Right ventricle myocardium superior (tissue), 1 donor: ENCODE measurements at regions not wholly inside any gene's neighbourhood (a gene's known extent, or its start where the extent isn't known, plus 50 kb on each side); places are given as distances from the start of the nearest gene placed in this dataset.

Source experiments
- ATAC-seq: fragments of 200-7000 bp; cut with Tn5 transposase; one replicate; pipeline ENCODE4 v1.9.1; 2020; ENCODE audit warnings: mild to moderate bottlenecking; ENCODE audit not compliant: poor library complexity
- DNase-seq: peaks from one replicate; pipeline ENCODE4 v3.0.0-alpha.2; 2020
- intact Hi-C: fragments of 100-400 bp; cut with DNase I; formaldehyde crosslinking; loops from one replicate; pipeline ENCODE4 v1.11.2; 2022
- donor health status: DM: no; HTN: yes; CAD: no; lungs with severe emphysema.

DNA sequence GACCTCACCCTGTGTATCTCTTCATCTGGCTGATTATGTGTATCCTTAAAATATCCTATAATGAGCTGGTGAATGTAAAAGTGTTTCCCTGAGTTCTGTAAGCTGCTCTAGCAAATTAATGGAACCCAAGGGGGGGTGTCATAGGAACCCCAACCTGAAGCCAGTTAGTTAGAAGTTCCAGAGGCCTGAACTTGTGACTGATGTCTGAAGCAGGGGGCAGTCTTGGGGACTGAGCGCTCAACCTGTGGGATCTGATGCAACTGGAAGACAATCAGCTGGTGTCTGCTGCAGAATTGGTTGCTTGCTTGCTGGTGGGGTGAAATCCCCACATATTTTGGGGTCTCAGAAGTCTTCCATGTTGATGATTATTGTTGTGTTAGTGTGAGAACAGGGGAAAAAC is 75.7 kb upstream of the NKD1 start:
- no peak for ATAC-seq
- intact Hi-C loops = no loop called here
- DNase-seq = no peak

DNA sequence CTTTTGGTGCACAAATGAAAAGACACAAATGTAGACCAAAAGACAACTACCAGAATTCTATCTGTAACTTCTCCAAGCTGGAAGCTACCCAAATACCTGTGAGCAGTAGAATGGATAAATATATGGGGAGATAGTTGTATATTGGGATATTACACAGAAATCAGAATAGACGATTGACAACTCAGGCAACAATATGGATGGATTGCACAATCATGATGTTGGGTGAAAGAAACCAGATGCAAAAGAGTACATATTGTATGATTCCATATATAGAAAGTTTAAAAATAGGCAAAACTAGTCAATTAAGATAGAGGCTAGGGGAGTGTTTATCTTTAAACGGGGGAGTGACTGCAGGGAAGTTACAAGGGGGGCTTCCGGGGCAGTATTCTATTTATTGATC is 77.5 kb upstream of the NKD1 start:
- ATAC-seq (no peak), DNase-seq (no peak)
- intact Hi-C loops = no loop called here

DNA sequence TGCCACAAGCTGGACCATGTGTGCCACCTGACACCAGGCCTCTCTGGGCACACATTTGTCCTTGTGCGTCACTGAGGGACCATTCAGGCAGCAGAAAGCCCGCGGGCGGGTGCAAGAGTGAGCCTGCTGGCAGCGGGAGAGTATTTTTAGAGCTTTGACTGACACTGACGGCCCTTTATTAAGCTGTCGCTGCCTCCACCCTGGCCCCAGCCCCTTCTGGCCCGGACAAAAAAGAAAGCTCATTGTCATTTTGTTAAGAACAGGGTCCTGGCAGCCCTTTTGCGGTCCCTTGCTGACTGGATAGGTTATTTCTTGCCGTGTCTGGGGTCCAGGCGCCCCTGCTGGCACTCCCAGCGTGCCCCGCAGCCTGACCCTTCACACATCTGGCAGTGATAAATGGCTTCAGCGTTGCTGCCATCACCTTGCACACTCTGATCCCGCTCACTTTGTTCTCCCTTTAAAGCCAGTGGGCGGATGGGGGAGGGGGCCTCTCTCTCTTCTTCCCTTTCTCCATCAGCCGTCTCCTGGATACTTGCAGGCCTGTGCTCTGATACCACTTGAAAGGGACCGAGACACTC is 78.4 kb upstream of the NKD1 start:
- intact Hi-C loops = no loop called here

DNA sequence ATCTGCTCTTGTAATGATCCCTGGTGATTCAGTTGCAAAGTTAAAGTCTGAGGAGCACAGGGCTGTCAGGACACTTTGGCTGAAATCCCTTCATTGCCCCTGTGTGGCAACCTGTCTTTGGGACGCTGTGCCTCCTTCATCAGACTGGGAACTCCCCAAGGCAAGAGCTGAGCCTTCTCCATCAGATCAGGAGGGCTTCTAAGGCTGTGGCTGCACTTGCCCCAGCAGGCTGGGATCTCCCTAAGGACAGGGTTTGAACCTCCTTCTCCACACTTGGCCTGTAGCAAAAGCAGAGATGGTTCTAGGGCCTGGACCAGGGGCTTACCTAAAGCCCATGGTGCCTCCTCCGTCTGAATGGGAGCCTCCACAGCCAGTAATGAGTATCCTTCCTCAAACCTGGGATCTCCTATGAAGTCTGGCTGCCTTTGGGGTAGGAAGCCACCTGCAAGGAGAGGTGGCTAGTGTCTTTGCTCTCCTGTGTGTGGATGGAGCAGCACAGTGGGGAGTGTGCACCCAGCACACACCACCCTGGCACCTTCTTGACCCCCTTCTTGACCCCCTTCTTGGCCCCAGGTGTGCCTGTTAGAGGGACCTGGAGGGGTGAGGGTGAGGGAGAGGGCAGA is 79.0 kb upstream of the NKD1 start:
- DNase-seq (no peak), ATAC-seq (no peak)
- intact Hi-C loops = no loop called here

More for the DNA sequence above, 78.4 kb upstream of the NKD1 start:
- ATAC-seq (no peak), DNase-seq (no peak)

DNA sequence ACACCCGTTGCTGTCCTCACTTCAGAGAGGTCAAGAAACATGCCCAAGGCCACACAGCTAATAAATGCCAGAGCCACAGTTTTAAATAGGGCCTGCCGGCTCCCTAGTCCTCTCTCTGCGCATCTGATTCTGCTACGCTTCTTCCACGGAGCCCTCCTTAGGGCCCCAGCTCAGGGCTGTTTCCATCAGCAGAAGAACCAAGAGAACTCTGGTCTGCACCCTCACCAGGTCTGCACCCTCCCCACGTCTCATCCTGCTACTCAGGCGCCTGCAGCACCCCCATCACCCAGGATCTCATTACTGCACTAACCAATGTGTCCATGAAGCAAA is 79.5 kb upstream of the NKD1 start:
- ATAC-seq (no peak), DNase-seq (no peak)
- intact Hi-C loops = no loop called here

DNA sequence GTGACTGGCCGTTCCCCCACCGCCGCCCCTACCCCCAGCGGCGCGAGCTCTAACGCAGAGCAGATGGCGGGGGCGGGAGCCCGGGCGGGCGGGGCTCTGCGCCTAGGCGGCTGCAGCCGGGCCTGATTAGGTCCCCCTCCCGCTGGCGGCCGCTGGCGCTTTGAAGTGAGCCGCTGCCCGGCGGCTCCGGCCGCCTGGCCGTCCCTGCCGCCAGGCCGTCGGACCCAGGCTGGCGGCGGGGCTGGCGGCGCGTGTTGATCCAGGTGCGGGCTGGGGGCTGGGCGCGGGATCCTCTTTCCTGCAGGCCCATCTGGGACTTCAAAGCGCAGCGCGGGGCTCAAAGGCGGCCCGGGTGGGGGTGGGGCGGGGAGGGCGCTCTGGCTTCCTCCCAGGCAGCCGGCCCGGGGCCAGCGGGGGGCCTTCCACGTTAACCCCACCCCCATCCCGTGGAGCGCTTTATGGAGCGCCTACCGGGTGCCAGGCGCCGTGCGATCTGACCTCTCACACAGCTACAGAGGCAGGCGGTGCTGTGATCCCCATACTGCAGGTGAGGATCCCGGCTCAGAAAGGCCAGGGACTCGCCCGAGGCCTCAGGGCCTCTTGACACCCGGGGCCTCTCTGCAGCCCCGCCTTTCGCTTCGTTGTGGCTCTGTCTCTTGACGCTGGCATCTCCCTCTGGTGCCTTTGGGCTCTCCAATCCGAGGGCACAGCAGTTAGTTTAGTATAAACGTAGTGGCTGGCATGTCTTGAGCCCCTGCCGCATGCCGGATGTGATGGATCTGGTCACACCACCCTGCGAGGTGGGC is 80.0 kb upstream of the NKD1 start:
- no peak for DNase-seq
- ATAC-seq = no peak
- intact Hi-C loops = no loop called here

DNA sequence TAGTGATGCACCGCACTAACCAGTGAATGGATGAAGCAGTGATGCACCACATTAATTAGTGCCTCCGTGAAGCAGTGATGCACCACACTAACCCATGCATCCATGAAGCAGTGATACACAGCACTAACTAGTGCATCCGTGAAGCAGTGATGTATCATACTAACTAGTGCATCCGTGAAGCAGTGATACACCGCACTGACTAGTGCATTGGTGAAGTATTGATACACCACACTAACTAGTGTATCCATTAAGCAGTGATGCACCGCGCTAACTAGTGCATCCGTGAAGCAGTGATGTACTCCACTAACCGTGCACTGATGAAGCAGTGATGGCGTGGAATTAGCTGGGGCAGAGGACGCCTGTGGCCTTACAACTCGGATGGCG is 80.6 kb upstream of the NKD1 start:
- intact Hi-C loops = no loop called here
- no peak for DNase-seq
- no peak for ATAC-seq

DNA sequence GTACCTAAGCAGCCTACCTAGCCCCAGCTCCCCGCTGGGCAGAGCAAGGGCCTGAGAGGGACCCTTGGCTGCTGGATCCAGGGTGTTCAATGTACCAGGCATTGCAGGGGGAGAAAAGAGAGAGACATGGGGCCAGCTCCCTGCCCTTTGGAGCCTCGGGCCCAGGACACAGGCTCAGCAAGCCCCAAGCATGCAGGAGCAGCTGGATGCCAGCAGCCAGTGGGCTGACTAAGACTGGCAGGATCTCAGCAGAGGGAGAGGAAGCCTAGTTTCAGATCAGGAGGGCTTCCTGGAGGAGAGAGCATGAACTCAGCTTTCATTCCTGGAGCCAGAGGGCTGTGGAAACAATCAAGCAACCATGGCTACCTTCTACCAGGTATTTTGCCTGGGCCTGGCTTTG is 82.0 kb upstream of the NKD1 start:
- intact Hi-C loops = no loop called here
- ATAC-seq (no peak), DNase-seq (no peak)

DNA sequence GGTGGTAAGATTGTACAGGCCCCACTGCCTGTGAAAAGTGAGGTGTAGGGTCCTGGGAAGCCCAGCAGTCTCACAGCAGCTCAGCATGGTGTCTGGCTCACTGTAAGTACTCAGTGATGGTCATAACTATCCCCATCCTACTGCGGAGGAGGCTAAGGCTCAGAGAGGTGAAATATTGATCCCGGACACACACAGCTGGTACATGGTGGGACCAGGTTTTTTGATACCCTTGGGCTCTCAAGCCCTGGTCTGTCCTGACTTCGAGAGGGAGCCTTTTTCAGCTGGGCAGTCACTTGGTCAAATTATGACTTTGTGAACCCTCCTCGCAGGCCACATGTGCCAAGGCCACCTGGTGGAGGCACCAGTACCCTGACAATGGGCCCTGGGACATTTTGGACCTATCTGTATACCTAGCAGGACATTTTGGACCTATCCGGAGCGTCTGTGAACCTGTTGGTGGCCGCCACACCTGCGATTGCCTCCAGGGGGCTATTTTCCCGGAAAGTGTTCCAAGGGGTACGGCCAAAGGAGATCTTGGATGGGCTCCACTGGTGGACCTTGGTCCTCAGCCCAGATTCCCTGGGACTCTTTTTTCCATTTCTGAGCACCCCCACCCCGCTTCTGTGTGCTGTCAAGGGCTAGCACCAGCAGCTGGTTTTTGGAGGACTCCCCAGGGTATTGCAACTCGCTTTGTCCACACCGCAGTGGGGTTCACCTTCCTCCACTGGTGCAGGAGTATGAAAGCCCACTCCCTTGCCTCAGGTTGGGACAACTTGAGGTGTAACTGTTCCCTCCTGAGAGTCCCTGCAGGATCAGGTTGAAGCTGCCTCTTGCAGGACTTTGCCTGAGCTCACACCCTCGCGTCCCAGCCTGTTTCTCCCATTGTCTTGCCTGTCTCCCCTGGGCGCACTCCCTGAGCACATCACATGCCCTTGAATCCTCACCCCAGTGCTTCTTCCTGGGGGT is 83.6 kb upstream of the NKD1 start:
- DNase-seq = no peak
- intact Hi-C loops = no loop called here

DNA sequence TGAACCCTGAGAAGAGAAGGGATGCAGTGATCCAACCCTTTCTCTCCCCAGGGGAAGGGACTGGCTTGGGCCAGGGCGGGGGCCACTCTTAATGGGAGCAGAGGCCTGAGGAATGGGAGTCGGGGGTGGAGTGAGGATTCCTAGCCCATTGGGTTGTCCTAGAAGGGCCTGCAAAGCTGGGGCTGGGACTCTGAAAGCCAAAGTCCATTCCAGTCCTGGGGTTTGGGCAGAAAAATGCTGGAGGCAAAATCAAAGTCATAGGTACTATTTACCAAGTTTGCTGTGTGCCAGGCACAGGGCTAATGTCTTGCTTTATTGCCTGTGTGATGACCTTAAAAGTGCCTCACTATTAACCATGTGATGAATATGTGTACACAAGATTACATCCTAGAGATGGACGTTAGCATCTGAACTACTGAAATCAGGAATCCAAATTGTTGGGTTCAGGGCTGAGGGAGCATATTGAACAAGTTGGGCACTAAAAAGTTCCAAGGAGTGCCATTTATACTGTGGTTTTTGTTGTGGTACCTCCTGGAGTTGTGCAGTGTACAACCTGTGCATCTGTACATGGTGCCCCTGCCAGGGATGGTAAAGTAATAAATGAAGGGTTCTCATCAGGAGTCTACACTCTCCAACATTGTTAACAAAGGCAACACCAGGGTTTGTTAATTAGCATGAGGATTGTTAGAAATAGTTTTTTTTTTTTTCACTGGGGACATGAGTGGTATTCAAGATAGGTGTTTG is 84.4 kb upstream of the NKD1 start:
- DNase-seq (no peak), ATAC-seq (no peak)
- intact Hi-C loops = no loop called here

More for the DNA sequence above, 83.6 kb upstream of the NKD1 start:
- ATAC-seq = no peak

DNA sequence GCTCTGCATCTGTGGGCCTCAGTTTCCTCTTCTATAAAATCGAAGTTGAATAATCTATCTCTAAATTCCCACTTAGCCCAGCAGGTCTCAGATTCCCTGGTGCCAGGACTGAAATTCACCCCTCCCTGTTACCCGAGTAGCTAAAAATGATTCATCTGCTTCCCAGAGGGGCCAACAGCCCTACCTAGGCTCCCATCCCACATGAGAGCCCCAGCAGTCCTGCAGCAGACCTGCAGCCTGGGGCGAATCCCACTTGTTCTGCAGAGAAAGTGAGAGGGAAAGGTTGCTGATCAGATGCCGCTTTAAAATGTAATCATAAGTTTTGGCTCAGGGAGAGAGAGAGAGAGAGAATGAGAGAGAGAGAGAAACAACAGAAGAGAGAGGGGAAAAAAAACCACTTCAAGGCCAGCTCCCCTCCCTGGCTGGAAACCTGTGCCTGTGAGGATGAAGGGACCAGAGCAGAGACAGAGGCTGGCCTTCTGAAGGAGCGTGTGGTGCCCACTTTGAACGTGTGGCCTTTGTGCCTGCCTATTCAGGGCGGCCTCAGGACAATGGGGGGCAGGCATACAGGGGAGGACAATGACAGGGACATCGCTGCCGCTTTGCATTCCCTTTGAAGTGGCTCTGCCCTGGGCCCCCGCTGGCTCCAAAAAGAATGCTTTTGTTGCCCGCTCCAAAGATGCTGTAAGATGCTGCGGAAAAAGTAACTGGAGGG is 85.2 kb upstream of the NKD1 start:
- no peak for DNase-seq
- intact Hi-C loops = no loop called here
- ATAC-seq = no peak

DNA sequence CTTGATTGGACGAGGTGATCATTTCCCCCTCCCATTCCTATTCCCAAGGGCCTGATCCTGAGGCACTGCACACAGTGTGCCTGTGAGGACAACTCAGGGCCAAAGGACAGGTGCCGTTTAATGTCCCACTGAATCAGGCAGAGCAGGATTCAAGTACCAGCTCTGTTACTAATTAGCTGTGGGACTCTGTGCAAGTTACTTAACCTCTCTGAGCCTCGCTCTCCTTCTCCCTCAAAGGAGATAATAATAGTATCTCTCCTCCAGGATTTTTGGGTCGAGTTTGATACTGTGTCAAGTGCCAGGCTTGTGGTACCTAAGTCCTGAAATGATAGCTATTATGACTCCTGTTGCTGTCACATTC is 86.8 kb upstream of the NKD1 start:
- DNase-seq (no peak), ATAC-seq (no peak)
- intact Hi-C loops = no loop called here

DNA sequence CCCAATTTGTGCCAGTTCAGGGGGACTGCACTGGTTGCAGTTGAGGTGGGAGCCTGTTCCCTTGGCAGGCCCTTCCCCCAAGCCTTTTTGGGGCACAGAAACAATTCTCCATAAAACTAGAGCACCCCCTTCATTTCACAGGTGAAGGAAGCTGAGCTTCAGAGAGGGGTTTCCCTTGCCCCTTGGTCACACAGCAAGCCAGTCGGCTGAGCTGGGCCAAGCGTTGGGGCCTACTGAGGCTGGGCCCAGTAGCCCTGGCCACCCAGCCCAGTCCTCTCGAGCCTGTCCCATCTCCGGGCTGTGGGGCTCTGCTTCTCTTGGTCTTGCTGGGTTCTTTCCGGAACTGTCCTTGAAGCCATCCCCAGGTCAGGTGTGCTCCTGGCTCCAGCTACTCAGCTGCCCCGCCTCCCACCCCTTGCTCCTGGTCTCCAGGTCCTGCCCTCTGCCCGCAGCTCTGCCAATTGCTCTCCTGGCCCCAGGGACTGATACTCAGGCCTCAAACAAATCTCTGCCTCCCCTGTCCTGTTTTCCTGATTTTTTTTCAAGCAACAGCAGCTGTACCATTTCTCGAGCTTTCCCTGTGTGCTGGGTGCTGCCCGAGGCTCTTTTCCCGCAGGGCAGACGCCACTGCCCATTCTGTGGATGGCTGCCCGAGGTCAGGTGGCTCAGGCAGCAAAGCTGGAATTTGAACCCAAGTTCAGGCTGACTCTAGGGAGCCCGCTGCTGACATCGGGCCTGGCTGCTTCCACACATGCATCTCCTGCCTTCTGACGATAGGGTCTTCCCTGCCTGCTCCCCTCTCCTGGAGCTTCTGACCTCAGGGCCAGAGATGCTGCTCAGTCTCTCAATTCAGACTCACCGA is 87.4 kb upstream of the NKD1 start:
- ATAC-seq (no peak), DNase-seq (no peak)
- intact Hi-C loops = no loop called here

DNA sequence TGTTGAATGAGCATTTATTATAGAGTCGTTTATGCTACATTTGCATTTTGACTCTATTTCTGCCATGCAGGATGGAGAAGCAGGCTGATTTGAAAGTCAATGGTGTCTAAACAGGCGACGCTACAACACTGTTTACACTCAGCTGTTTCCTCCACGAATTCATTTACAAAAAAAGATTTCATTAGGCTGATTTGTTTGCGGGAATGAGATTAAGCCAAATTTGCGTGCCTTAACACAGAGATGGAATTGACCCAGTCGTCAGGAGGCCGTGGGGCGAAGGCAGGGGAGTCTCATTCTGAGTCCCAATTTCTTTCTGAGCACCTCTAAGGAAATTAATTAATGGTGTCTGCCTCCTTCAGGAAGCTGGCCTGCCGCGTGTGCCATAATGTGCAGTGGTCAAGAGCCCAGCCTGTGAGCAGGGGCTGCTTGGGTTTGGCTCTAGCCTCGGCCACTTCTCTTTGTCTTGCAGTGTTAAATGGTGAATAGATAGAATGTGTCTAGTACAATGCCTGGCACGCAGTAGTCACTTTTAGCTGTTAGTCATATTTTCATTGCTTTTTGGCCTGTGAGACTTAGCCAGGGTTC is 88.6 kb upstream of the NKD1 start:
- intact Hi-C loops = no loop called here
- no peak for ATAC-seq
- DNase-seq = no peak

DNA sequence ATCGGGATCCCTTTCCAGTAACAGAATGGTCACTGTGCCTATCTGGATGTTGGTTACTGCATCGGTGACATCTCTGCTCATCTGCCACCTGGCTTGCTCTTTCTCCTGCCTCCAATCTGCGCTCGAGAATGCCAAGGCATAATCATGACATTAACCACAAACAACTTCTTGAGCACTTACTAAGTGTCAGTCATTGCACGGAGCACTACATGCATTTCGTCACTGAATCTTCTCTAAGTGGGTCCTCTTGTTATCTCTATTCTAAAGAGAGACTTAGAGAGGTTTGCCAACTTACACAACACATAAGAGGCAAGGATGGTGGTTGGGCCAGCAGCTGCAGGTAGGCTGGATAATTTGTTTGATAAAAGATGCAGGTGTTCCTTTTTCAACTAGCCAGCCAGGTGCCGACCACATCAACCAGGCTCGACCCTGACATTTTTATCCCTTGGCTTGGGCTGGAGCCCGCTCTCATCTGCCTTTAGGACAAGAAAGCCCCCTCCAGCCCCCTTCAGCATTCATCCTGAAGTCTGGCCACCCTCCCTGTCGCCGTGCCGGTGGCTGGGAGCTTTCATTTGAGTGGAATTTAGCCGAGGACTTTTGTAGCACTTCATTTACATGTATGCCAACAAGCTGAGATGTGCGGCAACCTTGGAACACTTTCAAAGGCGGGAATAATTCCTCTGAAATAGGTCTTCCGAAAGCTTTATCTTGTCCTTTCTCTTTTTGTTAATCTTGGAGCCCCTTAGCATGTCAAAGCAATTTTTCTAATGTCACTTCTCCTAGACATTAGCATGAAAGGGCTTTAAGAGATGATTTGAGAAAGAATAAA is 89.3 kb upstream of the NKD1 start:
- DNase-seq (no peak), ATAC-seq (peak; percentile 31)
- intact Hi-C loops = no loop called here

DNA sequence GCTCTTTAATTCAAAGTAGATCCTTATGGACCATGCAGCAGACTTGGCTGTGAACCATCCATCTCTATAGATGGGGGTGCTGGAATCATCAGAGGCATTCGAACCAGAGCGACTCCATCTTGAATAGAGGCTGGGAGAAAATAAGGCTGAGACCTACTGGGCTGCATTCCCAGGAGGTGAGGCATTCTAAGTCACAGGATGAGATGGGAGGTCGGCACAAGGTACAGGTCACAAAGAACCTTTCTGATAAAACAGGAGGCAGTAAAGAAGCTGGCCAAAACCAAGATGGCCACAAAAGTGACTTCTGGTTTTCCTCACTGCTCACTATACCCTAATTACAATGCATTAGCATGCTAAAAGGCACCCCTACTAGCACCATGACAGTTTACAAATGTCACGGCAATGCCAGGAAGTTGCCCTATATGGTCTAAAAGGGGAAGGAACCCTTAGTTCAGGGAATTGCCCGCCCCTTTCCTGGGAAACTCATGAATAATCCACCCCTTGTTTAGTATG is 89.2 kb upstream of the BRD7 start:
- ATAC-seq = no peak
- DNase-seq = no peak
- intact Hi-C loops = no loop called here
